ENCODE measurements at regions not wholly inside any gene's neighbourhood (a gene's known extent, or its start where the extent isn't known, plus 50 kb on each side); places are given as distances from the start of the nearest gene placed in this dataset.
A peak's percentile ranks its signal among the peaks of the same experiment; 100 is the strongest.

- TF ChIP-seq REST (IDR thresholded peaks at IDR 0.05; ENCODE audit: insufficient replicate concordance, low read depth), result no peak
- no peak for TF ChIP-seq POLR2AphosphoS5 (IDR thresholded peaks at IDR 0.05; ENCODE audit: low read depth)
- no peak for TF ChIP-seq GABPA (IDR thresholded peaks at IDR 0.05; ENCODE audit: low read depth)
- TF ChIP-seq CTCF (IDR thresholded peaks at IDR 0.05; ENCODE audit: insufficient read depth, low read length), result no peak
- no peak for TF ChIP-seq SPI1 (IDR thresholded peaks at IDR 0.05; ENCODE audit: borderline replicate concordance, low read depth)
- Histone ChIP-seq H3K27me3 (ENCODE audit: insufficient read depth, poor library complexity, severe bottlenecking) (no peaks in the 10 kb centered on the region), H3K27ac (replicated peaks) (no peak overlapping the region), H3K4me3 (replicated peaks; ENCODE audit: insufficient read depth, low read length) (no peak overlapping the region)
- no peak for DNase-seq (ENCODE audit: low read depth in 1 of 2, low spot score in 1 of 2)
Observed at GRCh38 chr1:199101635-199102034, 462.8 kb downstream of the PTPRC start.

GRCh38 chr1:199102239-199102638 is 463.4 kb downstream of the PTPRC start:
- TF ChIP-seq GABPA (IDR thresholded peaks at IDR 0.05; ENCODE audit: low read depth), result no peak
- no peak for TF ChIP-seq SPI1 (IDR thresholded peaks at IDR 0.05; ENCODE audit: borderline replicate concordance, low read depth)
- H3K27me3 ChIP-seq (ENCODE audit: insufficient read depth, poor library complexity, severe bottlenecking), result no peaks in the 10 kb centered on the region
- H3K4me3 ChIP-seq (replicated peaks; ENCODE audit: insufficient read depth, low read length), result no peak overlapping the region
- DNase-seq (ENCODE audit: low read depth in 1 of 2, low spot score in 1 of 2), result no peak
- H3K27ac ChIP-seq (replicated peaks), result no peak overlapping the region

GRCh38 chr1:199109160-199109559 is 470.3 kb downstream of the PTPRC start:
- TF ChIP-seq CTCF (IDR thresholded peaks at IDR 0.05; ENCODE audit: insufficient read depth, low read length) (no peak), REST (IDR thresholded peaks at IDR 0.05; ENCODE audit: insufficient replicate concordance, low read depth) (no peak), POLR2AphosphoS5 (IDR thresholded peaks at IDR 0.05; ENCODE audit: low read depth) (no peak), SPI1 (IDR thresholded peaks at IDR 0.05; ENCODE audit: borderline replicate concordance, low read depth) (no peak), GABPA (IDR thresholded peaks at IDR 0.05; ENCODE audit: low read depth) (no peak)
- no peak for DNase-seq (ENCODE audit: low read depth in 1 of 2, low spot score in 1 of 2)
- 0 out of 2 replicates have a peak overlapping the region, but pooled peaks have one; percentile 3 for H3K27ac ChIP-seq (replicated peaks)

GRCh38 chr1:199112365-199112764 is 473.5 kb downstream of the PTPRC start:
- DNase-seq (ENCODE audit: low read depth in 1 of 2, low spot score in 1 of 2), result no peak
- H3K27me3 ChIP-seq (ENCODE audit: insufficient read depth, poor library complexity, severe bottlenecking), result no peaks in the 10 kb centered on the region
- TF ChIP-seq REST (IDR thresholded peaks at IDR 0.05; ENCODE audit: insufficient replicate concordance, low read depth) (no peak), CTCF (IDR thresholded peaks at IDR 0.05; ENCODE audit: insufficient read depth, low read length) (no peak), GABPA (IDR thresholded peaks at IDR 0.05; ENCODE audit: low read depth) (no peak), POLR2AphosphoS5 (IDR thresholded peaks at IDR 0.05; ENCODE audit: low read depth) (no peak), SPI1 (IDR thresholded peaks at IDR 0.05; ENCODE audit: borderline replicate concordance, low read depth) (no peak)
- peak overlapping the region; percentile 45 for H3K27ac ChIP-seq (replicated peaks)
- no peak overlapping the region for H3K4me3 ChIP-seq (replicated peaks; ENCODE audit: insufficient read depth, low read length)

More at GRCh38 chr1:199109160-199109559, 470.3 kb downstream of the PTPRC start:
- Histone ChIP-seq H3K27me3 (ENCODE audit: insufficient read depth, poor library complexity, severe bottlenecking) (no peaks in the 10 kb centered on the region), H3K4me3 (replicated peaks; ENCODE audit: insufficient read depth, low read length) (no peak overlapping the region)

All from HL-60 (cell line).